Adrenal gland (tissue), 5 donors: ENCODE measurements at regions not wholly inside any gene's neighbourhood (a gene's known extent, or its start where the extent isn't known, plus 50 kb on each side); places are given as distances from the start of the nearest gene placed in this dataset.

Source experiments
- CTCF ChIP-seq, 6 experiments: fragments of 450-650 bp in 4 of 6; fragments of 200-600 bp in 2 of 6; sonication (generic) in 1 of 6; IDR thresholded peaks; 1 replicate in 5 of 6; 2 replicates in 1 of 6; pipeline versions ENCODE4 v1.5.1 to v1.8.0; 2016 to 2021; ENCODE audit warnings: antibody characterized with exemption in 6 of 6, mild to moderate bottlenecking in 2 of 6, moderate library complexity in 1 of 6
- POLR2A ChIP-seq, 2 donors: fragments of 450-650 bp; IDR thresholded peaks; one replicate each; pipeline ENCODE4 v1.6.1; 2017; ENCODE audit warnings: antibody characterized with exemption in 2 of 2, mild to moderate bottlenecking in 2 of 2, moderate library complexity in 1 of 2
- donor health status: DM: no; HTN: no; CAD: no.

- TF ChIP-seq POLR2A (IDR thresholded peaks at IDR 0.05) (no peak), CTCF (IDR thresholded peaks at IDR 0.05) (no peak)
Observed at GRCh38 chr12:74393272-74393671, 144.4 kb upstream of the ATXN7L3B start.
